HepG2 (cell line): ENCODE measurements at regions not wholly inside any gene's neighbourhood (a gene's known extent, or its start where the extent isn't known, plus 50 kb on each side); places are given as distances from the start of the nearest gene placed in this dataset.

Experiments used
- ATAC-seq: fragments of 200-7000 bp; cut with Tn5 transposase; 3 replicates; pipeline ENCODE4 v1.9.1; 2020; ENCODE audit warnings: mild to moderate bottlenecking, moderate library complexity
- BruUV-seq: library from RNA; stranded (reverse); fragments of 400-500 nt; replicated peaks from 2 replicates; lab custom pipeline; 2021; lab: Mats Ljungman, UMichigan
- CTCF ChIA-PET: fragments of 300-600 bp; formaldehyde crosslinking; extraction: SDS; loops from one replicate; lab custom pipeline; 2021; ENCODE audit warnings: low total read pairs, inconsistent platforms, low intra/inter-chr PET ratio; lab: Yijun Ruan, JAX
- POLR2A ChIA-PET: fragments of 350-600 bp; sonication (Branson Sonifier 250); formaldehyde crosslinking; loops from one replicate; lab custom pipeline; 2020; ENCODE audit warnings: antibody characterized with exemption, inconsistent platforms; lab: Yijun Ruan, JAX
- DNase-seq: peaks from one replicate; pipeline ENCODE4 v3.0.0-alpha.2; 2015; ENCODE audit warnings: low spot score
- FAIRE-seq: peaks from 3 replicates; lab custom pipeline; 2011; peaks lifted over from hg19 to GRCh38; lab: Jason Lieb, UNC
- H2AFZ ChIP-seq: one replicate; pipeline ENCODE4 v1.6.1; 2011; ENCODE audit warnings: low read length, inconsistent platforms
- H3K27ac ChIP-seq: fragments of 300-600 bp; 3 replicates; pipeline ENCODE4 v1.8.0; 2011; ENCODE audit warnings: mixed run types, mild to moderate bottlenecking, mixed read lengths, low read length, inconsistent platforms; ENCODE audit not compliant: insufficient read depth; ENCODE audit errors: extremely low read length
- H3K27me3 ChIP-seq, 2 experiments: fragments of 200-600 bp in 1 of 2; 2 replicates in 1 of 2; 3 replicates in 1 of 2; pipeline versions ENCODE4 v1.6.0 to v1.8.0; 2011; ENCODE audit warnings: low read length in 2 of 2, mild to moderate bottlenecking in 2 of 2, moderate library complexity in 2 of 2, inconsistent platforms in 1 of 2; ENCODE audit not compliant: insufficient read depth in 2 of 2, control insufficient read depth in 1 of 2
- H3K36me3 ChIP-seq, 2 experiments: fragments of 200-600 bp in 1 of 2; replicated peaks in 1 of 2; 2 replicates in 1 of 2; 3 replicates in 1 of 2; pipeline versions ENCODE4 v1.5.1 to v1.8.0; 2011; ENCODE audit warnings: low read length in 2 of 2, inconsistent platforms in 1 of 2; ENCODE audit not compliant: insufficient read depth in 2 of 2, control insufficient read depth in 1 of 2
- H3K4me1 ChIP-seq: 2 replicates; pipeline ENCODE4 v1.5.1; 2012; ENCODE audit warnings: low read length, inconsistent platforms; ENCODE audit not compliant: insufficient read depth
- H3K4me2 ChIP-seq: 2 replicates; pipeline ENCODE4 v1.6.0; 2011; ENCODE audit warnings: low read depth, low read length, inconsistent platforms
- H3K4me3 ChIP-seq, 3 experiments: fragments of 200-600 bp in 1 of 3; sonication (generic), shearing (Covaris generic) in 1 of 3; replicated peaks in 1 of 3; 2 replicates each; pipeline ENCODE4 v1.5.1; 2011 to 2016; ENCODE audit warnings: low read length in 3 of 3, inconsistent platforms in 2 of 3, low read depth in 2 of 3, mild to moderate bottlenecking in 2 of 3, control low read depth in 1 of 3, mixed read lengths in 1 of 3; ENCODE audit not compliant: insufficient read depth in 1 of 3
- H3K79me2 ChIP-seq: one replicate; pipeline ENCODE4 v1.6.1; 2011; ENCODE audit warnings: low read length, inconsistent platforms; ENCODE audit not compliant: insufficient read depth
- H3K9ac ChIP-seq: 2 replicates; pipeline ENCODE4 v1.6.0; 2011; ENCODE audit warnings: mild to moderate bottlenecking, low read depth, low read length, inconsistent platforms; ENCODE audit not compliant: insufficient read depth
- H3K9me3 ChIP-seq: 2 replicates; pipeline ENCODE4 v1.5.1; 2012; ENCODE audit warnings: mild to moderate bottlenecking, low read length
- H4K20me1 ChIP-seq: 2 replicates; pipeline ENCODE4 v1.6.0; 2011; ENCODE audit warnings: inconsistent platforms, mild to moderate bottlenecking, low read length, moderate library complexity; ENCODE audit not compliant: insufficient read depth
- GFI1 ChIP-seq: sonication (generic); formaldehyde crosslinking; IDR thresholded peaks from 2 replicates; pipeline ENCODE4 v1.5.0; 2020; ENCODE audit warnings: missing genetic modification reagents, mild to moderate bottlenecking, borderline replicate concordance
- PAX8 ChIP-seq: sonication (generic); formaldehyde crosslinking; IDR thresholded peaks from 2 replicates; pipeline ENCODE4 v1.8.0; 2022; ENCODE audit warnings: mild to moderate bottlenecking, missing genetic modification reagents, borderline replicate concordance
- RXRB ChIP-seq: IDR thresholded peaks from 2 replicates; pipeline ENCODE4 v1.6.1; 2016; ENCODE audit warnings: borderline replicate concordance, missing genetic modification reagents, missing compliant biosample characterization
- SMAD1 ChIP-seq: sonication (generic); formaldehyde crosslinking; IDR thresholded peaks from 2 replicates; pipeline ENCODE4 v1.4.0; 2020; ENCODE audit warnings: missing genetic modification reagents, low read depth, mild to moderate bottlenecking, borderline replicate concordance
- SNAPC2 ChIP-seq: sonication (generic); formaldehyde crosslinking; IDR thresholded peaks from 2 replicates; pipeline ENCODE4 v1.8.1; 2022; ENCODE audit warnings: mild to moderate bottlenecking, missing genetic modification reagents
- ZFP41 ChIP-seq: sonication (generic); formaldehyde crosslinking; IDR thresholded peaks from 2 replicates; pipeline ENCODE4 v1.4.0; 2020; ENCODE audit warnings: mild to moderate bottlenecking, missing genetic modification reagents, borderline replicate concordance
- ZKSCAN1 ChIP-seq: fragments of 150-350 bp; IDR thresholded peaks from 2 replicates; pipeline ENCODE4 v1.6.1; 2014; ENCODE audit warnings: low read length
- ZNF431 ChIP-seq: sonication (generic); formaldehyde crosslinking; IDR thresholded peaks from 2 replicates; pipeline ENCODE4 v1.9.0; 2022; ENCODE audit warnings: missing genetic modification reagents, low read depth, mild to moderate bottlenecking, borderline replicate concordance
- ZNF567 ChIP-seq: sonication (generic); formaldehyde crosslinking; IDR thresholded peaks from 2 replicates; pipeline ENCODE4 v1.8.1; 2023; ENCODE audit warnings: mild to moderate bottlenecking, missing genetic modification reagents, borderline replicate concordance
- ZNF652 ChIP-seq: IDR thresholded peaks from 2 replicates; pipeline ENCODE4 v1.6.1; 2016; ENCODE audit warnings: low read depth, borderline replicate concordance
- WGBS: methylation state at CpG from one replicate; pipeline ENCODE4 v1.1.6; 2017; ENCODE audit warnings: low lambda C conversion rate; 5-methylcytosine and 5-hydroxymethylcytosine counted together
- in situ Hi-C: cut with HindIII; loops from 2 replicates; pipeline ENCODE4 v1.10.0; 2017; ENCODE audit warnings: low pct_unique_long_range_greater_than_20kb; ENCODE audit not compliant: extremely low pct_ligation_motif_present
- intact Hi-C: fragments of 100-400 bp; cut with micrococcal nuclease; formaldehyde crosslinking; loops from one replicate; pipeline ENCODE4 v1.10.0; 2022; ENCODE audit not compliant: unreplicated experiment
- TF ChIP-seq, protein P1 (sequence below): sonication (generic); formaldehyde crosslinking; IDR thresholded peaks from 2 replicates; pipeline ENCODE4 v1.4.0; 2020; ENCODE audit warnings: mild to moderate bottlenecking, missing genetic modification reagents, borderline replicate concordance
- TF ChIP-seq, protein P2 (sequence below): sonication (generic); formaldehyde crosslinking; IDR thresholded peaks from 2 replicates; pipeline ENCODE4 v1.5.0; 2020; ENCODE audit warnings: mild to moderate bottlenecking, missing genetic modification reagents

DNA sequence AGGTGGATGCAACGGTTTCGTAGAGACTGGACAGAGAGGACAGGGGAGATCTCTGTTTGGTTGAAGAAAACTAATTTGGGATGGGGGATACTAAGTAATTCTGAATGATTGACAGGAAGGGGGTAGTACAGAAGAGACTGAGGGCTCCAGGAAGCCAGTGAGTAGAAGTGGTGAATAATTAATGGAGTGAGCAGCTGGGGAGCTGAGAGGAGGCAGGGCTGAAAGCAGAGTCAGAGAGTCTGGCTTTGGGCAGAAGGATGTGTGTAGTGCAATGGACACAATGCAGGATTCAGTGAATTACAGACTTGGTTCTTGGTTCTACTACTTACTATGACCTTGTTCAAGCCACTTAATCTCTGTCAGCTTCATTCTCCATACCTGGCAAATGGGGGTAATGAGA, 161.7 kb downstream of the RBMX2 start:
- no peak overlapping the region for H3K9ac ChIP-seq
- H3K4me1 ChIP-seq, result no peaks in the 10 kb centered on the region
- FAIRE-seq (no peak), DNase-seq (no peak), ATAC-seq (no peak)
- ChIA-PET CTCF (no interaction called here), POLR2A (no interaction called here)
- H3K9me3 ChIP-seq, result no peaks in the 10 kb centered on the region
- H2AFZ ChIP-seq, result no peak overlapping the region
- H4K20me1 ChIP-seq, result no peaks in the 10 kb centered on the region
- intact Hi-C loops (no loop called here), in situ Hi-C loops (no loop called here)
- no peak overlapping the region for H3K4me2 ChIP-seq
- 73% methylated on average over 2 of the region's 2 CpGs for WGBS
- H3K27me3 ChIP-seq, result no peaks in the 10 kb centered on the region
- H3K4me3 ChIP-seq, result no peak overlapping the region
- no TSS peak for BruUV-seq
- no peaks in the 10 kb centered on the region for H3K36me3 ChIP-seq
- no peak overlapping the region for H3K27ac ChIP-seq
- H3K79me2 ChIP-seq, result no peaks in the 10 kb centered on the region
- TF ChIP-seq SMAD1 (CRISPR knock-in tag), result no peak
- TF ChIP-seq RXRB (CRISPR knock-in tag), result no peak
- TF ChIP-seq ZNF567 (CRISPR knock-in tag), result no peak
- no peak for TF ChIP-seq ZFP41 (CRISPR knock-in tag)
- TF ChIP-seq ZNF431 (CRISPR knock-in tag), result no peak
- no peak for TF ChIP-seq ZNF652
- no peak for TF ChIP-seq SNAPC2
- TF ChIP-seq, protein P1, sequence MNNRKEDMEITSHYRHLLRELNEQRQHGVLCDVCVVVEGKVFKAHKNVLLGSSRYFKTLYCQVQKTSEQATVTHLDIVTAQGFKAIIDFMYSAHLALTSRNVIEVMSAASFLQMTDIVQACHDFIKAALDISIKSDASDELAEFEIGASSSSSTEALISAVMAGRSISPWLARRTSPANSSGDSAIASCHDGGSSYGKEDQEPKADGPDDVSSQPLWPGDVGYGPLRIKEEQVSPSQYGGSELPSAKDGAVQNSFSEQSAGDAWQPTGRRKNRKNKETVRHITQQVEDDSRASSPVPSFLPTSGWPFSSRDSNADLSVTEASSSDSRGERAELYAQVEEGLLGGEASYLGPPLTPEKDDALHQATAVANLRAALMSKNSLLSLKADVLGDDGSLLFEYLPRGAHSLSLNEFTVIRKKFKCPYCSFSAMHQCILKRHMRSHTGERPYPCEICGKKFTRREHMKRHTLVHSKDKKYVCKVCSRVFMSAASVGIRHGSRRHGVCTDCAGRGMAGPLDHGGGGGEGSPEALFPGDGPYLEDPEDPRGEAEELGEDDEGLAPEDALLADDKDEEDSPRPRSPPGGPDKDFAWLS (CRISPR knock-in tag), result no peak
- TF ChIP-seq, protein P2, sequence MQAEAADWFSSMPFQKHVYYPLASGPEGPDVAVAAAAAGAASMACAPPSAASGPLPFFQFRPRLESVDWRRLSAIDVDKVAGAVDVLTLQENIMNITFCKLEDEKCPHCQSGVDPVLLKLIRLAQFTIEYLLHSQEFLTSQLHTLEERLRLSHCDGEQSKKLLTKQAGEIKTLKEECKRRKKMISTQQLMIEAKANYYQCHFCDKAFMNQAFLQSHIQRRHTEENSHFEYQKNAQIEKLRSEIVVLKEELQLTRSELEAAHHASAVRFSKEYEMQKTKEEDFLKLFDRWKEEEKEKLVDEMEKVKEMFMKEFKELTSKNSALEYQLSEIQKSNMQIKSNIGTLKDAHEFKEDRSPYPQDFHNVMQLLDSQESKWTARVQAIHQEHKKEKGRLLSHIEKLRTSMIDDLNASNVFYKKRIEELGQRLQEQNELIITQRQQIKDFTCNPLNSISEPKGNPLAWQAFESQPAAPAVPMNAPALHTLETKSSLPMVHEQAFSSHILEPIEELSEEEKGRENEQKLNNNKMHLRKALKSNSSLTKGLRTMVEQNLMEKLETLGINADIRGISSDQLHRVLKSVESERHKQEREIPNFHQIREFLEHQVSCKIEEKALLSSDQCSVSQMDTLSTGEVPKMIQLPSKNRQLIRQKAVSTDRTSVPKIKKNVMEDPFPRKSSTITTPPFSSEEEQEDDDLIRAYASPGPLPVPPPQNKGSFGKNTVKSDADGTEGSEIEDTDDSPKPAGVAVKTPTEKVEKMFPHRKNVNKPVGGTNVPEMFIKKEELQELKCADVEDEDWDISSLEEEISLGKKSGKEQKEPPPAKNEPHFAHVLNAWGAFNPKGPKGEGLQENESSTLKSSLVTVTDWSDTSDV (CRISPR knock-in tag), result no peak
- TF ChIP-seq GFI1 (CRISPR knock-in tag), result no peak
- TF ChIP-seq PAX8 (CRISPR knock-in tag), result no peak
- no peak for TF ChIP-seq ZKSCAN1
